ENCODE measurements at regions not wholly inside any gene's neighbourhood (a gene's known extent, or its start where the extent isn't known, plus 50 kb on each side); places are given as distances from the start of the nearest gene placed in this dataset.

DNA sequence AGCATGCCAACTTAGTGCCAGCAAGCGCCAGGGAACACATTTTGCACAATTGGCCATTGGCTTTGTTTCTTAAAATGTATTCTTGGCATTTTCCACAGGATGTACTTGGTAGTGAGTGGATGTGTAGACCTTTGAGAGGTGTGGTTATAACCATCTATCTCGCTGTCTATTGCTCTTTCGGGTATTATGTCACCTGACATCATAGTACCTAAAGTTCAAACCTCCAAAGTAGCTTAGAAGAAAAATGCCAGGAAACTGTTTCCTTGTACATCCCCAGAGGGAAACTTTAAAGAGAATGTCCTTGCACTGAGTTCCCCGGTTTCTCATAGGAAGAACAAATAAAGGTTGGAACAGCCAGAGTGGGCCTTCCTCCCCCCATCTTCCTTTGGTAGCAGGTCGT is 87.6 kb downstream of the FGF9 start:
- Histone ChIP-seq H3K79me1 (ENCODE audit: low read depth, low read length) (no peaks in the 10 kb centered on the region), H3K14ac (ENCODE audit: insufficient read length) (no peak overlapping the region), H3K27ac (ENCODE audit: low read depth, low read length) (no peak overlapping the region), H3K23ac (ENCODE audit: insufficient read length) (no peak overlapping the region), H2BK5ac (ENCODE audit: low read depth, low read length) (no peak overlapping the region), H2BK120ac (replicated peaks; ENCODE audit: low read depth, low read length) (no peak overlapping the region), H2AFZ (ENCODE audit: low read length) (no peak overlapping the region), H3K4ac (replicated peaks; ENCODE audit: insufficient read length, low read depth, low read length) (no peak overlapping the region), H3K9ac (replicated peaks in 1 of 4; ENCODE audit: extremely low read depth in 1 of 4, low read depth in 3 of 4, low read length in 3 of 4) (no peak overlapping the region), H2AK5ac (ENCODE audit: low read depth, low read length) (no peak overlapping the region), H3K23me2 (ENCODE audit: low read depth, low read length) (no peaks in the 10 kb centered on the region), H3K36me3 (ENCODE audit: control insufficient read depth in 2 of 4, insufficient read depth in 4 of 4, low read length in 3 of 4) (no peaks in the 10 kb centered on the region), H3K9me3 (ENCODE audit: insufficient read depth in 2 of 2, low read depth in 1 of 2, low read length in 1 of 2) (no peaks in the 10 kb centered on the region), H2BK12ac (ENCODE audit: low read depth, low read length) (no peak overlapping the region), H2BK15ac (ENCODE audit: low read length) (no peak overlapping the region), H3K79me2 (ENCODE audit: control insufficient read depth in 1 of 2, insufficient read depth in 2 of 2, low read length in 2 of 2) (no peaks in the 10 kb centered on the region), H4K8ac (ENCODE audit: extremely low read depth, insufficient read depth, low read length) (no peak overlapping the region), H3K4me2 (ENCODE audit: insufficient read depth in 1 of 2, low read depth in 2 of 2, low read length in 2 of 2) (no peak overlapping the region), H3K4me3 (ENCODE audit: extremely low read depth in 1 of 4, insufficient read depth in 2 of 4, low read depth in 3 of 4, low read length in 4 of 4) (no peak overlapping the region), H3K56ac (replicated peaks; ENCODE audit: insufficient read length, low read depth, low read length) (no peak overlapping the region), H4K20me1 (replicated peaks in 1 of 2; ENCODE audit: control insufficient read depth in 1 of 2, insufficient read depth in 2 of 2, low read length in 2 of 2) (no peaks in the 10 kb centered on the region), H2BK20ac (ENCODE audit: low read length) (no peak overlapping the region), H3K18ac (ENCODE audit: extremely low read depth, low read length) (no peak overlapping the region), H3K27me3 (replicated peaks in 1 of 4; ENCODE audit: control insufficient read depth in 3 of 4, extremely low read depth in 1 of 4, insufficient read depth in 3 of 4, low read length in 3 of 4) (no peaks in the 10 kb centered on the region), H4K5ac (ENCODE audit: insufficient read length, low read depth, low read length) (no peak overlapping the region), H3K4me1 (replicated peaks in 1 of 4; ENCODE audit: control insufficient read depth in 3 of 4, insufficient read depth in 4 of 4, low read length in 3 of 4) (peaks cover 0 to 15% (median 1%) of the 10 kb centered on the region in 4 experiments; a peak in 2 of 7 replicates), H4K91ac (replicated peaks; ENCODE audit: insufficient read length, low read length) (no peak overlapping the region)
- DNase-seq (ENCODE audit: low read depth in 1 of 2, low spot score in 2 of 2) (no peak), FAIRE-seq (no peak)
- CTCF ChIA-PET (ENCODE audit: partially characterized antibody): interaction anchor here (2.1 kb wide), 1 partner anchor 82 kb away, joined by 7 read pairs; no protein-coding TSS in a partner anchor
- TF ChIP-seq CREB1 (IDR thresholded peaks at IDR 0.05) (no peak), KDM4A (IDR thresholded peaks at IDR 0.05; ENCODE audit: low read depth, low read length, severe bottlenecking) (no peak), SIX5 (IDR thresholded peaks at IDR 0.05; ENCODE audit: low read depth, low read length) (no peak), PHF8 (conservative IDR thresholded peaks at IDR 0.05; ENCODE audit: low read depth, low read length) (no peak), GTF2F1 (IDR thresholded peaks at IDR 0.05; ENCODE audit: borderline replicate concordance, low read depth, low read length) (no peak), FOSL1 (IDR thresholded peaks at IDR 0.05; ENCODE audit: insufficient read depth, low read depth, low read length) (no peak), NANOG (IDR thresholded peaks at IDR 0.05; ENCODE audit: insufficient read depth, low read depth, low read length, poor library complexity, severe bottlenecking) (no peak), SIRT6 (IDR thresholded peaks at IDR 0.05; ENCODE audit: low read length) (no peak), SP4 (IDR thresholded peaks at IDR 0.05; ENCODE audit: low read length) (no peak), KDM1A (IDR thresholded peaks at IDR 0.05; ENCODE audit: borderline replicate concordance, low read length) (no peak), TAF7 (optimal IDR thresholded peaks at IDR 0.05; ENCODE audit: borderline replicate concordance, low read depth, low read length) (no peak), JUND (IDR thresholded peaks at IDR 0.05; ENCODE audit: low read length) (no peak)
- TF ChIP-seq, protein P1, sequence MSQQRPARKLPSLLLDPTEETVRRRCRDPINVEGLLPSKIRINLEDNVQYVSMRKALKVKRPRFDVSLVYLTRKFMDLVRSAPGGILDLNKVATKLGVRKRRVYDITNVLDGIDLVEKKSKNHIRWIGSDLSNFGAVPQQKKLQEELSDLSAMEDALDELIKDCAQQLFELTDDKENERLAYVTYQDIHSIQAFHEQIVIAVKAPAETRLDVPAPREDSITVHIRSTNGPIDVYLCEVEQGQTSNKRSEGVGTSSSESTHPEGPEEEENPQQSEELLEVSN (IDR thresholded peaks at IDR 0.05): no peak
- 91% methylated on average over 5 of the region's 5 CpGs; no CpG with 5 or more reads in 1 of the 2 experiments for WGBS, 2 experiments (ENCODE audit: extremely low coverage in 1 of 2, insufficient coverage in 1 of 2, insufficient read length in 1 of 2, insufficient replicate concordance in 2 of 2, low coverage in 1 of 2, low lambda C conversion rate in 2 of 2, missing lambda C conversion rate in 1 of 2)
- POLR2A ChIA-PET (ENCODE audit: partially characterized antibody): no interaction called here
